ENCODE measurements at regions not wholly inside any gene's neighbourhood (a gene's known extent, or its start where the extent isn't known, plus 50 kb on each side); places are given as distances from the start of the nearest gene placed in this dataset.

GRCh38 chr14:75374911-75375310 lies 52.9 kb upstream of the JDP2 start:
- TF ChIP-seq CTCF (IDR thresholded peaks at IDR 0.05) (no peak), POLR2A (IDR thresholded peaks at IDR 0.05) (no peak), POLR2AphosphoS5 (IDR thresholded peaks at IDR 0.05; ENCODE audit: insufficient read depth in 1 of 2, low read depth in 1 of 2) (no peak)
